Right atrium auricular region (tissue), 2 donors: ENCODE measurements at regions not wholly inside any gene's neighbourhood (a gene's known extent, or its start where the extent isn't known, plus 50 kb on each side); places are given as distances from the start of the nearest gene placed in this dataset.

Source experiments
- DNase-seq: peaks from one replicate; pipeline ENCODE4 v3.0.0-alpha.2; 2019; ENCODE audit warnings: low spot score
- H3K27ac ChIP-seq, 2 donors: fragments of 200-600 bp; sonication (generic); 1 replicate in 1 of 2; 2 replicates in 1 of 2; pipeline ENCODE4 v1.5.1; 2016 to 2019
- H3K27me3 ChIP-seq, 2 donors: fragments of 200-600 bp; sonication (generic); one replicate each; pipeline versions ENCODE4 v1.5.1 to v1.6.0; 2017 to 2019
- H3K36me3 ChIP-seq: fragments of 200-600 bp; sonication (generic); one replicate; pipeline ENCODE4 v1.5.1; 2016
- H3K4me1 ChIP-seq, 2 donors: fragments of 200-600 bp; sonication (generic); one replicate each; pipeline versions ENCODE4 v1.5.1 to v1.6.0; 2017 to 2019
- H3K4me3 ChIP-seq, 2 donors: fragments of 200-600 bp; sonication (generic); 1 replicate in 1 of 2; 2 replicates in 1 of 2; pipeline ENCODE4 v1.5.1; 2017 to 2019; ENCODE audit warnings: mild to moderate bottlenecking in 1 of 2, moderate library complexity in 1 of 2
- H3K9me3 ChIP-seq, 2 donors: fragments of 200-600 bp; sonication (generic); one replicate each; pipeline ENCODE4 v1.5.1; 2019
- TF ChIP-seq, protein P1 (sequence below), 2 donors: fragments of 200-600 bp; sonication (generic); IDR thresholded peaks; one replicate each; pipeline ENCODE4 v1.5.1; 2019; ENCODE audit warnings: antibody characterized with exemption in 2 of 2

DNA sequence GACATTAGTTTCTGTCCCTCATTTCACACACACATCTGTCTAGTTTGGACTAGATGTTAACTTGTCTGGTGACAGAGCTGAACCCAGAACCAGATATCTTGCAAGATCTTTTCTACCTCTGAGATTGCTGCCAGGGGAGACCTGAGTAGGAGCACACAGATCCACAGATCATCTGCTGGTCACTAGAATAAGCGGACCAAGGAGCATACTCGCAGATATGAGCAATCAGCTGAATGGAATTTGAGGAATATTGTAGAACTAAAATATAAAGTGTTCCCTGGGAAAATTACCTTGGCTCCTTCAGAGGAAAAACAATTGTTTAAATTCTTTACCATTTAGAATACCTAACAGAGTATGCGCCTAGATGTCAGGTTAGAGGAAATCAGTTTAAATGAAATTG lies 90.7 kb downstream of the TNFSF18 start:
- Histone ChIP-seq H3K4me3 (no peak overlapping the region), H3K36me3 (no peaks in the 10 kb centered on the region), H3K9me3 (no peaks in the 10 kb centered on the region), H3K27me3 (no peaks in the 10 kb centered on the region), H3K4me1 (no peaks in the 10 kb centered on the region), H3K27ac (no peak overlapping the region)
- TF ChIP-seq, protein P1, sequence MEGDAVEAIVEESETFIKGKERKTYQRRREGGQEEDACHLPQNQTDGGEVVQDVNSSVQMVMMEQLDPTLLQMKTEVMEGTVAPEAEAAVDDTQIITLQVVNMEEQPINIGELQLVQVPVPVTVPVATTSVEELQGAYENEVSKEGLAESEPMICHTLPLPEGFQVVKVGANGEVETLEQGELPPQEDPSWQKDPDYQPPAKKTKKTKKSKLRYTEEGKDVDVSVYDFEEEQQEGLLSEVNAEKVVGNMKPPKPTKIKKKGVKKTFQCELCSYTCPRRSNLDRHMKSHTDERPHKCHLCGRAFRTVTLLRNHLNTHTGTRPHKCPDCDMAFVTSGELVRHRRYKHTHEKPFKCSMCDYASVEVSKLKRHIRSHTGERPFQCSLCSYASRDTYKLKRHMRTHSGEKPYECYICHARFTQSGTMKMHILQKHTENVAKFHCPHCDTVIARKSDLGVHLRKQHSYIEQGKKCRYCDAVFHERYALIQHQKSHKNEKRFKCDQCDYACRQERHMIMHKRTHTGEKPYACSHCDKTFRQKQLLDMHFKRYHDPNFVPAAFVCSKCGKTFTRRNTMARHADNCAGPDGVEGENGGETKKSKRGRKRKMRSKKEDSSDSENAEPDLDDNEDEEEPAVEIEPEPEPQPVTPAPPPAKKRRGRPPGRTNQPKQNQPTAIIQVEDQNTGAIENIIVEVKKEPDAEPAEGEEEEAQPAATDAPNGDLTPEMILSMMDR (IDR thresholded peaks at IDR 0.05) = no peak
- DNase-seq = no peak

DNA sequence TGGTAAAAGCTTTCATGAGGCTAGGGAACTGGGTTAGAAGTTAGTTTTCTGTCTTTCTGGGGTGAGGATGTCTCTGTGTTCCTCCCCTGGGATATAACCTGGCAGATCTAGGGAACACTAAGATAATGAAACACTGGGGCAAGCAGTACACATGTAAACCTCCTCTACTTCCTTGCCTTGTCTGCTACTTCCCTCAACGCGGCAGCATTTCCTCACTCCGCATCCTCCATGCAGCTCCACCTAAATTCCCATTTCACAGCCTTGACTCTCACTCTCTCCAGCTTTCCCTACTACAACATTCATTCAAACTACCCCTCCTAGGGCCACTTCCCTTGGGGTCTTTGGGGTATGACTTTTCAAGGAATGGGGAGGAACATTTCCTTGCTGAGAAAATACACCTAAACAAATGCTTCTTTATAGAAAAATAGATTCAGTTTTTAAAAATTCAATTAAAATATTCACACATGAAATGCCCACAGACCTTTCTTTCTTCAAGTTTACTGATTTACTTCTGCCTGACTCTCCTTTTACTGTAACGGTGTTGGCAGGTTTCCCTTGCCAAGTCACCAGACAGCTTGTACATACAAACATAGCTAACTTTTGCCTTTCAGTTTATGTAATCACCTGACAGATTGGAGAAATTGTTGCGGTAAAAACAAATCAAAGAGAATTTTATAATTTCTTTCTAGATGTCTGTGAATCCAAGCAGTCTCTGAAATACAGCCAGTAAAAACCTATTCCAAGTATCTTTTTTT lies 90.1 kb downstream of the TNFSF18 start:
- Histone ChIP-seq H3K4me3 (no peak overlapping the region), H3K9me3 (no peaks in the 10 kb centered on the region), H3K27me3 (no peaks in the 10 kb centered on the region), H3K36me3 (no peaks in the 10 kb centered on the region), H3K27ac (no peak overlapping the region), H3K4me1 (no peaks in the 10 kb centered on the region)
- no peak for DNase-seq
- TF ChIP-seq, protein P1 (IDR thresholded peaks at IDR 0.05) = no peak

DNA sequence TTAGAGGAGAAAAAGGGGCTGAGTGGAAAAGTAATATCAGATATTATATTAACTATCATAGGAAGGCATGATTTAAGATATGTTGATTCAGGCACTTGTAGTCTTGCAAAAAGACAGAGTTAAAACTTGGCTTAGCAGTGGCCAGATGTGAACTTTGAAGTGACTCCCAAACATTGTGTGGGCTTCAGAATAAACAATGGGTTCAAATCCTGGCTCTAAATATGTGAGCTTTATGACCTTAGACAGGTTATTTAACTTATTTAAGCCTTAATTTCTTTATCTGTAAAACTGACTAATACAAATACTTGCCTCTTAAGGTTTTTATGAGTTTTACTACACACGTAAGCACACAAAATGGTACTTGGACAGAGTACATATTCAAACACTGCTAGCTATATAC lies 85.9 kb downstream of the TNFSF18 start:
- Histone ChIP-seq H3K9me3 (no peaks in the 10 kb centered on the region), H3K4me1 (no peaks in the 10 kb centered on the region), H3K27me3 (no peaks in the 10 kb centered on the region), H3K36me3 (no peaks in the 10 kb centered on the region), H3K4me3 (no peak overlapping the region), H3K27ac (no peak overlapping the region)
- no peak for DNase-seq
- TF ChIP-seq, protein P1 (IDR thresholded peaks at IDR 0.05) = no peak

DNA sequence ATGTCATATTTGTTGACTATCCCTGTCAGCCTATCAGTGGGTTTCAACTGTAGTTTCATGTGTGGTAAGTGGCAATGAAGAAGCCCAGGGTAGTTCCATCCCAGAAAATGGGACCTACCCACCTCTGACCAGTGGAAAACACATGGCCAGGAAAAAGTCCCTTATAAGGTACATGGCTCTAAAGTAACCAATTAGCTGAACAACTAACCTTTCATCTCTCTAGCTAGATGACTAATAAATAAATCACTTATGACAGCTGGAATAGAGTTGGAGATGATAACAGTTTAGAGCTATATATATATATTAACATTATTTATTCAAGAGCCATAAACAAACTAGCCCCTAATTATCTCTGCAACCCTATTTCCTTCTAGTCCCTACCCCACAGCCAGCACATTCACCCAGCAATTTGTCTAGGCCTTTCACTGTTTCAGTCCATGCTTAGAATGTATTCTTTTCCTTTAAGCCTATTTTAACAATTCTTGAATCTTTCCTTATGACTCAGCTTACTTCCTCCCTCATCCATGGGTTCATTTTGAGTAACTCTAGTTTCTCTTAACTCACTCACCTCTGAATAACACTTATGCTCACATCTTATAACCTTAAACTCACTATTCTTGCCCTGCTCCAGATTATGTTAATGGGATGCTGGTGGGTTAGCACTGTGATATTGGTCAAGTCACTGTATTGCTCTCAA lies 83.7 kb downstream of the TNFSF18 start:
- TF ChIP-seq, protein P1 (IDR thresholded peaks at IDR 0.05) = no peak
- DNase-seq = no peak
- Histone ChIP-seq H3K36me3 (no peaks in the 10 kb centered on the region), H3K4me1 (no peaks in the 10 kb centered on the region), H3K9me3 (no peaks in the 10 kb centered on the region), H3K27ac (no peak overlapping the region), H3K27me3 (no peaks in the 10 kb centered on the region), H3K4me3 (no peak overlapping the region)

DNA sequence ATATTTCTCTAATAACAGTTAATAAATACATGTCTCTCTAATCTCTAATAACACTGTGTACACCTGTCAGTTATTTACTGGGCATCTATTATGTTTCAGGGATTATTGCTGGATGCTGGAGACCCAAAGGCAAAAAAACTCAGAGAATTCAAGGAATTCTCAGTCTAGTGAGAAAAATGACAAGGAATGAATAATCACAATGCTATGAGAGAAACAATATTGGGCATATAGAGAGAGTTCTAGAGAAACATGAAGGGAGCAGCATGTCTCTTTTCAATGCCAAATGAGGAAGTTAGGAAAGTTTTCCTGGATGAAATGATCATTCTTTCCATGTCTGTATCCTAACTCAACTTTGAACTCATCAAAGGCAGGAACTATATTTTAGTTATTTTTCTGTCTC lies 82.8 kb downstream of the TNFSF18 start:
- H3K4me3 ChIP-seq = no peak overlapping the region
- H3K36me3 ChIP-seq = no peaks in the 10 kb centered on the region
- H3K9me3 ChIP-seq = no peaks in the 10 kb centered on the region
- H3K4me1 ChIP-seq = no peaks in the 10 kb centered on the region
- no peak overlapping the region for H3K27ac ChIP-seq
- no peak for DNase-seq
- no peaks in the 10 kb centered on the region for H3K27me3 ChIP-seq
- TF ChIP-seq, protein P1 (IDR thresholded peaks at IDR 0.05) = no peak
